Fibroblast of the aortic adventitia (primary cell): ENCODE measurements at regions not wholly inside any gene's neighbourhood (a gene's known extent, or its start where the extent isn't known, plus 50 kb on each side); places are given as distances from the start of the nearest gene placed in this dataset.

Experiments
- DNase-seq: peaks from one replicate; pipeline ENCODE4 v3.0.0-alpha.2; 2010; ENCODE audit warnings: low read depth
- H3K4me3 ChIP-seq: 2 replicates; pipeline ENCODE4 v1.5.1; 2011; ENCODE audit warnings: low read depth, mild to moderate bottlenecking, control low read depth, low read length, moderate library complexity
- TF ChIP-seq, protein P1 (sequence below): IDR thresholded peaks from 2 replicates; pipeline ENCODE4 v1.5.1; 2011; ENCODE audit warnings: mild to moderate bottlenecking, low read length, control low read depth, inconsistent platforms; ENCODE audit not compliant: insufficient read depth

- H3K4me3 ChIP-seq, result no peak overlapping the region
- DNase-seq, result no peak
- TF ChIP-seq, protein P1, sequence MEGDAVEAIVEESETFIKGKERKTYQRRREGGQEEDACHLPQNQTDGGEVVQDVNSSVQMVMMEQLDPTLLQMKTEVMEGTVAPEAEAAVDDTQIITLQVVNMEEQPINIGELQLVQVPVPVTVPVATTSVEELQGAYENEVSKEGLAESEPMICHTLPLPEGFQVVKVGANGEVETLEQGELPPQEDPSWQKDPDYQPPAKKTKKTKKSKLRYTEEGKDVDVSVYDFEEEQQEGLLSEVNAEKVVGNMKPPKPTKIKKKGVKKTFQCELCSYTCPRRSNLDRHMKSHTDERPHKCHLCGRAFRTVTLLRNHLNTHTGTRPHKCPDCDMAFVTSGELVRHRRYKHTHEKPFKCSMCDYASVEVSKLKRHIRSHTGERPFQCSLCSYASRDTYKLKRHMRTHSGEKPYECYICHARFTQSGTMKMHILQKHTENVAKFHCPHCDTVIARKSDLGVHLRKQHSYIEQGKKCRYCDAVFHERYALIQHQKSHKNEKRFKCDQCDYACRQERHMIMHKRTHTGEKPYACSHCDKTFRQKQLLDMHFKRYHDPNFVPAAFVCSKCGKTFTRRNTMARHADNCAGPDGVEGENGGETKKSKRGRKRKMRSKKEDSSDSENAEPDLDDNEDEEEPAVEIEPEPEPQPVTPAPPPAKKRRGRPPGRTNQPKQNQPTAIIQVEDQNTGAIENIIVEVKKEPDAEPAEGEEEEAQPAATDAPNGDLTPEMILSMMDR, result no peak
Measured at GRCh38 chr1:178030467-178030866, 60.6 kb upstream of the SEC16B start.

DNA sequence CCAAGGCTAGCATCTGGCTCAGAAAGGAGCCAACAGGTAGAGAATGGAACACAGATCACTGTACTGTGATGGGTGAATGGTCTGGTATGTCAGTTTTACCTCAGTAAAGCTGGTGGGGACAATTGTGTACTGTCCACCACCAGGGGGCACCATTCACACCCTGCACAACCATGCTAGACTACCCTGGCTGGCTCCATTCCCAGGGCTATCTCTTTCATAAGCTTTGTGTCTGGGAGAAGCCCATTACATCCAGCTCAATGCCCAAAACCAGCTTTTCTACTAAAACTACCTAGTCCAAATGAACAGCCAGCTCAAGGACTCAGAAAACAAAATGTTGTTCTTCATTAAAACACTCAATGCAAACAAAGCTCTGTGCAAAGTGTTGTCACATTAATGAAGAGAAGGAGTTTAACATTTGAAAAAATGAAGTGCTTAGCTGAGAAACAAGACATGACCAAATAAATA is 62.0 kb upstream of the RASAL2 start:
- H3K4me3 ChIP-seq, result no peak overlapping the region
- peak; percentile 97 for DNase-seq
- TF ChIP-seq, protein P1, result peak; percentile 88

GRCh38 chr1:178033019-178033418 is 60.9 kb upstream of the RASAL2 start:
- no peak overlapping the region for H3K4me3 ChIP-seq
- TF ChIP-seq, protein P1, result no peak
- no peak for DNase-seq

- no peak overlapping the region for H3K4me3 ChIP-seq
- TF ChIP-seq, protein P1, result no peak
- no peak for DNase-seq
Measured at GRCh38 chr1:178034676-178035075, 59.2 kb upstream of the RASAL2 start.

GRCh38 chr1:178036090-178036489 is 57.8 kb upstream of the RASAL2 start:
- no peak for DNase-seq
- TF ChIP-seq, protein P1, result no peak
- no peak overlapping the region for H3K4me3 ChIP-seq

GRCh38 chr1:178037510-178038253 is 56.2 kb upstream of the RASAL2 start:
- H3K4me3 ChIP-seq, result peak overlapping the region; percentile 68
- TF ChIP-seq, protein P1, result peak; percentile 61
- DNase-seq, result peak; percentile 75
